Smooth muscle cell (in vitro differentiated cells): ENCODE measurements at regions not wholly inside any gene's neighbourhood (a gene's known extent, or its start where the extent isn't known, plus 50 kb on each side); places are given as distances from the start of the nearest gene placed in this dataset.

Source experiments
- DNase-seq: peaks from one replicate; lab custom pipeline; 2025; ENCODE audit not compliant: unreplicated experiment; lab: John Stamatoyannopoulos, UW
- H2AFZ ChIP-seq: fragments of 200-600 bp; sonication (generic); 2 replicates; pipeline ENCODE4 v1.6.0; 2016; ENCODE audit warnings: antibody characterized with exemption, low read depth, mild to moderate bottlenecking
- H3F3A ChIP-seq: fragments of 200-600 bp; sonication (generic); 2 replicates; pipeline ENCODE4 v1.6.0; 2017; ENCODE audit warnings: antibody characterized with exemption, low read depth
- H3K27ac ChIP-seq: fragments of 200-600 bp; sonication (generic); 2 replicates; pipeline ENCODE4 v1.5.1; 2016; ENCODE audit warnings: low read depth, mild to moderate bottlenecking
- H3K27me3 ChIP-seq: fragments of 200-600 bp; sonication (generic); 2 replicates; pipeline ENCODE4 v1.6.1; 2016; ENCODE audit warnings: low read depth, mild to moderate bottlenecking
- H3K36me3 ChIP-seq: fragments of 200-600 bp; sonication (generic); 2 replicates; pipeline ENCODE4 v1.5.1; 2016; ENCODE audit warnings: low read depth
- H3K4me1 ChIP-seq: fragments of 200-600 bp; sonication (generic); 2 replicates; pipeline ENCODE4 v1.5.1; 2016; ENCODE audit warnings: low read depth
- H3K4me2 ChIP-seq: fragments of 200-600 bp; sonication (generic); 2 replicates; pipeline ENCODE4 v1.6.0; 2016; ENCODE audit warnings: mild to moderate bottlenecking
- H3K4me3 ChIP-seq: fragments of 200-600 bp; sonication (generic); 2 replicates; pipeline ENCODE4 v1.5.1; 2016; ENCODE audit warnings: mild to moderate bottlenecking
- H3K79me2 ChIP-seq: fragments of 200-600 bp; sonication (generic); 2 replicates; pipeline ENCODE4 v1.6.0; 2016; ENCODE audit warnings: low read depth, mild to moderate bottlenecking
- H3K9ac ChIP-seq: fragments of 200-600 bp; sonication (generic); 2 replicates; pipeline ENCODE4 v1.6.0; 2016; ENCODE audit warnings: low read depth
- H3K9me3 ChIP-seq: fragments of 200-600 bp; sonication (generic); replicated peaks from 2 replicates; pipeline ENCODE4 v1.5.1; 2016; ENCODE audit warnings: low read depth
- H4K20me1 ChIP-seq: fragments of 200-600 bp; sonication (generic); 2 replicates; pipeline ENCODE4 v1.6.0; 2016; ENCODE audit warnings: low read depth
- CTCF ChIP-seq: fragments of 200-600 bp; sonication (generic); IDR thresholded peaks from 2 replicates; pipeline ENCODE4 v1.5.1; 2017; ENCODE audit warnings: borderline replicate concordance, mild to moderate bottlenecking, antibody characterized with exemption; ENCODE audit not compliant: insufficient read depth, poor library complexity, severe bottlenecking
- WGBS: methylation state at CpG from one replicate; pipeline ENCODE4 v1.1.7; 2016; ENCODE audit warnings: low lambda C conversion rate; 5-methylcytosine and 5-hydroxymethylcytosine counted together

GRCh38 chr3:87621667-87622066 lies 345.3 kb upstream of the POU1F1 start:
- Histone ChIP-seq H3K4me1 (no peaks in the 10 kb centered on the region), H3K4me2 (no peak overlapping the region), H4K20me1 (no peaks in the 10 kb centered on the region), H3K79me2 (no peaks in the 10 kb centered on the region), H3K27ac (no peak overlapping the region), H2AFZ (no peak overlapping the region), H3F3A (no peaks in the 10 kb centered on the region), H3K36me3 (no peaks in the 10 kb centered on the region), H3K4me3 (no peak overlapping the region), H3K9ac (no peak overlapping the region), H3K9me3 (no peaks in the 10 kb centered on the region), H3K27me3 (no peaks in the 10 kb centered on the region)
- DNase-seq = no peak
- no peak for TF ChIP-seq CTCF
- 88% methylated on average over 1 of the region's 1 CpG for WGBS

- Histone ChIP-seq H3K27me3 (no peaks in the 10 kb centered on the region), H3K4me1 (no peaks in the 10 kb centered on the region), H3K79me2 (no peaks in the 10 kb centered on the region), H2AFZ (no peak overlapping the region), H4K20me1 (no peaks in the 10 kb centered on the region), H3K9me3 (no peaks in the 10 kb centered on the region), H3K27ac (no peak overlapping the region), H3F3A (no peaks in the 10 kb centered on the region), H3K4me3 (no peak overlapping the region), H3K9ac (no peak overlapping the region), H3K4me2 (no peak overlapping the region), H3K36me3 (no peaks in the 10 kb centered on the region)
- no peak for TF ChIP-seq CTCF
- no peak for DNase-seq
- 74% methylated on average over 4 of the region's 4 CpGs for WGBS
Observed at GRCh38 chr3:87615506-87615905, 339.1 kb upstream of the POU1F1 start.

GRCh38 chr3:87614998-87615397 lies 338.6 kb upstream of the POU1F1 start:
- H2AFZ ChIP-seq = no peak overlapping the region
- no peaks in the 10 kb centered on the region for H3K27me3 ChIP-seq
- TF ChIP-seq CTCF = no peak
- H3K4me3 ChIP-seq = no peak overlapping the region
- H3K79me2 ChIP-seq = no peaks in the 10 kb centered on the region
- no peaks in the 10 kb centered on the region for H3K9me3 ChIP-seq
- DNase-seq = no peak
- H3K9ac ChIP-seq = no peak overlapping the region
- no peaks in the 10 kb centered on the region for H4K20me1 ChIP-seq
- no peak overlapping the region for H3K27ac ChIP-seq
- H3K4me1 ChIP-seq = no peaks in the 10 kb centered on the region
- no peak overlapping the region for H3K4me2 ChIP-seq
- H3F3A ChIP-seq = no peaks in the 10 kb centered on the region
- H3K36me3 ChIP-seq = no peaks in the 10 kb centered on the region
- WGBS = 71% methylated on average over 4 of the region's 4 CpGs

- no peak overlapping the region for H3K27ac ChIP-seq
- no peaks in the 10 kb centered on the region for H4K20me1 ChIP-seq
- no peaks in the 10 kb centered on the region for H3F3A ChIP-seq
- H3K79me2 ChIP-seq = no peaks in the 10 kb centered on the region
- H3K27me3 ChIP-seq = no peaks in the 10 kb centered on the region
- 88% methylated on average over 5 of the region's 5 CpGs for WGBS
- H3K9ac ChIP-seq = no peak overlapping the region
- H3K4me2 ChIP-seq = no peak overlapping the region
- no peak overlapping the region for H2AFZ ChIP-seq
- H3K4me3 ChIP-seq = no peak overlapping the region
- no peaks in the 10 kb centered on the region for H3K9me3 ChIP-seq
- H3K36me3 ChIP-seq = no peaks in the 10 kb centered on the region
- H3K4me1 ChIP-seq = no peaks in the 10 kb centered on the region
- no peak for DNase-seq
- no peak for TF ChIP-seq CTCF
Observed at GRCh38 chr3:87607234-87607633, 330.9 kb upstream of the POU1F1 start.
